Ovary (tissue), 7 donors: ENCODE measurements at regions not wholly inside any gene's neighbourhood (a gene's known extent, or its start where the extent isn't known, plus 50 kb on each side); places are given as distances from the start of the nearest gene placed in this dataset.

Source experiments
- DNase-seq, 5 donors: peaks; one replicate each; pipeline ENCODE4 v3.0.0-alpha.2; 2019 to 2020
- H3K27ac ChIP-seq, 2 donors: fragments of 200-600 bp; one replicate each; pipeline versions ENCODE4 v1.5.1 to v1.8.0; 2019 to 2022
- H3K27me3 ChIP-seq: fragments of 200-600 bp; one replicate; pipeline ENCODE4 v1.8.0; 2022
- H3K36me3 ChIP-seq: fragments of 200-600 bp; sonication (generic); one replicate; pipeline ENCODE4 v1.5.1; 2019
- H3K4me1 ChIP-seq: one replicate; pipeline ENCODE4 v1.8.1; 2013; ENCODE audit warnings: mild to moderate bottlenecking, moderate library complexity; ENCODE audit not compliant: insufficient read depth
- H3K4me3 ChIP-seq: fragments of 200-600 bp; sonication (generic); one replicate; pipeline ENCODE4 v1.5.1; 2017
- H3K9me3 ChIP-seq, 2 donors: fragments of 200-600 bp in 1 of 2; sonication (generic) in 1 of 2; one replicate each; pipeline versions ENCODE4 v1.5.1 to v1.8.1; 2013 to 2019; ENCODE audit warnings: mild to moderate bottlenecking in 1 of 2, moderate library complexity in 1 of 2
- CTCF ChIP-seq, 3 donors: fragments of 450-650 bp in 2 of 3; fragments of 200-600 bp in 1 of 3; IDR thresholded peaks; one replicate each; pipeline versions ENCODE4 v1.5.1 to v1.8.0; 2016 to 2022; ENCODE audit warnings: antibody characterized with exemption in 3 of 3, mild to moderate bottlenecking in 1 of 3
- EP300 ChIP-seq: sonication (generic); formaldehyde crosslinking; IDR thresholded peaks from one replicate; pipeline ENCODE4 v1.6.1; 2017; ENCODE audit warnings: antibody characterized with exemption
- POLR2A ChIP-seq: fragments of 450-650 bp; IDR thresholded peaks from one replicate; pipeline ENCODE4 v1.6.1; 2017; ENCODE audit warnings: antibody characterized with exemption, mild to moderate bottlenecking, moderate library complexity
- WGBS, 3 donors: extraction: QIAGEN DNeasy Blood & Tissue Kit in 1 of 3; methylation state at CpG; one replicate each; pipeline versions ENCODE4 v1.1.5 to v1.1.7; 2013 to 2017; 5-methylcytosine and 5-hydroxymethylcytosine counted together
- intact Hi-C, 4 donors: fragments of 100-400 bp; cut with DNase I; formaldehyde crosslinking; loops; one replicate each; pipeline versions ENCODE4 v1.11.0 to v1.15.1; 2022 to 2023
- donor health status: DM: no; HTN: no; CAD: no; lungs with moderate emphysema.
- donor health status: DM: no; HTN: no; CAD: no.
- donor health status: Bipolar disorder and iron deficiency.
- donor health status: DM: no; HTN: no; CAD: no.
- donor health status: DM: yes; HTN: yes; CAD: no.

- no peak overlapping the region for H3K27ac ChIP-seq
- no peak for TF ChIP-seq CTCF (IDR thresholded peaks at IDR 0.05)
- no peak for TF ChIP-seq POLR2A
- TF ChIP-seq EP300 = no peak
- DNase-seq = no peak
- no peaks in the 10 kb centered on the region for H3K36me3 ChIP-seq
- 23 to 39% (median 32%) methylated on average over 1 of the region's 1 CpG for WGBS, 3 donors
- no peaks in the 10 kb centered on the region for H3K27me3 ChIP-seq
- intact Hi-C loops = no loop called here
- H3K9me3 ChIP-seq = no peaks in the 10 kb centered on the region
- no peak overlapping the region for H3K4me3 ChIP-seq
- no peaks in the 10 kb centered on the region for H3K4me1 ChIP-seq
Observed at GRCh38 chr9:1154739-1155138, 104.6 kb downstream of the DMRT2 start.

- no peak overlapping the region for H3K4me3 ChIP-seq
- H3K27me3 ChIP-seq = no peaks in the 10 kb centered on the region
- TF ChIP-seq CTCF (IDR thresholded peaks at IDR 0.05) (no peak), EP300 (no peak), POLR2A (no peak)
- no peaks in the 10 kb centered on the region for H3K36me3 ChIP-seq
- H3K27ac ChIP-seq = no peak overlapping the region
- no peaks in the 10 kb centered on the region for H3K9me3 ChIP-seq
- no peaks in the 10 kb centered on the region for H3K4me1 ChIP-seq
- intact Hi-C loops = no loop called here
- no peak for DNase-seq
Observed at GRCh38 chr9:1155602-1156001, 105.4 kb downstream of the DMRT2 start.

GRCh38 chr9:1156794-1157550, 106.8 kb downstream of the DMRT2 start:
- Histone ChIP-seq H3K4me3 (no peak overlapping the region), H3K27me3 (no peaks in the 10 kb centered on the region), H3K27ac (no peak overlapping the region), H3K4me1 (no peaks in the 10 kb centered on the region), H3K36me3 (no peaks in the 10 kb centered on the region), H3K9me3 (no peaks in the 10 kb centered on the region)
- DNase-seq = no peak
- TF ChIP-seq POLR2A (no peak), EP300 (no peak), CTCF (IDR thresholded peaks at IDR 0.05) (no peak)
- 53 to 86% (median 72%) methylated on average over 4 of the region's 4 CpGs for WGBS, 3 donors
- intact Hi-C loops = no loop called here

GRCh38 chr9:1157836-1158235, 107.7 kb downstream of the DMRT2 start:
- intact Hi-C loops = no loop called here
- Histone ChIP-seq H3K9me3 (no peaks in the 10 kb centered on the region), H3K4me3 (no peak overlapping the region), H3K4me1 (no peaks in the 10 kb centered on the region), H3K36me3 (no peaks in the 10 kb centered on the region), H3K27ac (no peak overlapping the region), H3K27me3 (no peaks in the 10 kb centered on the region)
- 73 to 85% (median 76%) methylated on average over 1 of the region's 1 CpG for WGBS, 3 donors
- DNase-seq = no peak
- TF ChIP-seq POLR2A (no peak), CTCF (IDR thresholded peaks at IDR 0.05) (no peak), EP300 (no peak)
